H1 (cell line): ENCODE measurements at regions not wholly inside any gene's neighbourhood (a gene's known extent, or its start where the extent isn't known, plus 50 kb on each side); places are given as distances from the start of the nearest gene placed in this dataset.

Source experiments
- BRCA1 ChIP-seq: IDR thresholded peaks from 2 replicates; pipeline ENCODE4 v1.6.1; 2012; ENCODE audit warnings: low read depth, low read length, improper control_type of control experiment
- EGR1 ChIP-seq: IDR thresholded peaks from 2 replicates; pipeline ENCODE4 v1.6.1; 2011; ENCODE audit warnings: low read depth, low read length, borderline replicate concordance
- EP300 ChIP-seq, 2 experiments: IDR thresholded peaks; 1 replicate in 1 of 2; 2 replicates in 1 of 2; pipeline ENCODE4 v1.6.1; 2011 to 2012; ENCODE audit warnings: low read depth in 2 of 2, low read length in 2 of 2, mild to moderate bottlenecking in 2 of 2, borderline replicate concordance in 1 of 2, inconsistent platforms in 1 of 2, moderate library complexity in 1 of 2
- EZH2 ChIP-seq: fragments of 200-600 bp; sonication (generic); IDR thresholded peaks from 2 replicates; pipeline ENCODE4 v1.7.1; 2012; ENCODE audit warnings: low read depth, mild to moderate bottlenecking, moderate library complexity, low read length, inconsistent platforms; ENCODE audit not compliant: severe bottlenecking
- HDAC2 ChIP-seq, 2 experiments: fragments of 300-600 bp in 1 of 2; sonication (generic) in 1 of 2; IDR thresholded peaks; 2 replicates each; pipeline ENCODE4 v1.6.1; 2011 to 2012; ENCODE audit warnings: low read depth in 2 of 2, low read length in 2 of 2, mild to moderate bottlenecking in 2 of 2, moderate library complexity in 2 of 2, borderline replicate concordance in 1 of 2, inconsistent platforms in 1 of 2
- POLR2A ChIP-seq, 2 experiments: IDR thresholded peaks; 1 replicate in 1 of 2; 2 replicates in 1 of 2; pipeline ENCODE4 v1.6.1; 2011; ENCODE audit warnings: low read depth in 2 of 2, low read length in 2 of 2, mild to moderate bottlenecking in 2 of 2; ENCODE audit errors: control extremely low read depth in 1 of 2
- POLR2AphosphoS5 ChIP-seq: IDR thresholded peaks from 2 replicates; pipeline ENCODE4 v1.6.1; 2011; ENCODE audit warnings: low read depth, low read length
- RAD21 ChIP-seq, 2 experiments: IDR thresholded peaks in 1 of 2; conservative IDR thresholded peaks in 1 of 2; 2 replicates each; pipeline ENCODE4 v1.6.1; 2011; ENCODE audit warnings: low read depth in 2 of 2, low read length in 2 of 2, improper control_type of control experiment in 1 of 2, inconsistent platforms in 1 of 2, mild to moderate bottlenecking in 1 of 2, moderate library complexity in 1 of 2
- SP4 ChIP-seq: IDR thresholded peaks from 2 replicates; pipeline ENCODE4 v1.6.1; 2012; ENCODE audit warnings: low read length, inconsistent platforms
- TF ChIP-seq, protein P1 (sequence below): IDR thresholded peaks from 2 replicates; pipeline ENCODE4 v1.6.1; 2012; ENCODE audit warnings: inconsistent platforms
- TF ChIP-seq, protein P2 (sequence below), 3 experiments: IDR thresholded peaks; 1 replicate in 2 of 3; 2 replicates in 1 of 3; pipeline versions ENCODE4 v1.5.1 to v1.6.1; 2011; ENCODE audit warnings: low read length in 3 of 3, mild to moderate bottlenecking in 3 of 3, inconsistent platforms in 2 of 3, low read depth in 1 of 3, moderate library complexity in 1 of 3; ENCODE audit not compliant: insufficient read depth in 1 of 3; ENCODE audit errors: control extremely low read depth in 1 of 3
- TF ChIP-seq, protein P3 (sequence below): fragments of 300-600 bp; sonication (generic); IDR thresholded peaks from 2 replicates; pipeline ENCODE4 v1.7.1; 2012; ENCODE audit warnings: low read length, moderate library complexity, mild to moderate bottlenecking, inconsistent platforms; ENCODE audit not compliant: insufficient replicate concordance

DNA sequence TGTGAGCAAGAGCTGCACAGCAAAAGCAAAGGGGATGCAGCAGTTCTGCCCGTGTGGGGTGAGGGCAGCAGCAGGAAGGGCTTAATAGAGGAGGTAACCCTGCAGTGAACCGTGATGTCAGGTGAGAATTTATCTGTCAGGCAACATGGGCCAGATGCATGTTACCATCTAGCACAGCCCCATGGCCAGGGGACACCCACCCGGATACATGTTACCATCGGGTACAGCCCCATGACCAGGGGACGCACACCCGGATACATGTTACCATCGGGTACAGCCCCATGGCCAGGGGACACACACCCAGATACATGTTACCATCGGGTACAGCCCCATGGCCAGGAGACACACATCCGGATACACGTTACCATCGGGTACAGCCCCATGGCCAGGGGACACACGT lies 99.4 kb downstream of the RBFOX3 start:
- TF ChIP-seq SP4 (no peak), EP300 (IDR thresholded peaks at IDR 0.05; ENCODE audit: borderline replicate concordance in 1 of 2, low read depth in 2 of 2, low read length in 2 of 2) (no peak), POLR2A (IDR thresholded peaks at IDR 0.05; ENCODE audit: control extremely low read depth in 1 of 2, low read depth in 2 of 2, low read length in 2 of 2) (no peak), EZH2 (no peak), EGR1 (no peak), HDAC2 (IDR thresholded peaks at IDR 0.05; ENCODE audit: borderline replicate concordance in 1 of 2, low read depth in 2 of 2, low read length in 2 of 2) (no peak), POLR2AphosphoS5 (no peak), BRCA1 (no peak), RAD21 (IDR thresholded peaks at IDR 0.05 in 1 of 2, conservative IDR thresholded peaks at IDR 0.05 in 1 of 2; ENCODE audit: low read depth in 2 of 2, low read length in 2 of 2) (no peak)
- TF ChIP-seq, protein P1, sequence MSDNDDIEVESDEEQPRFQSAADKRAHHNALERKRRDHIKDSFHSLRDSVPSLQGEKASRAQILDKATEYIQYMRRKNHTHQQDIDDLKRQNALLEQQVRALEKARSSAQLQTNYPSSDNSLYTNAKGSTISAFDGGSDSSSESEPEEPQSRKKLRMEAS: no peak
- TF ChIP-seq, protein P2, sequence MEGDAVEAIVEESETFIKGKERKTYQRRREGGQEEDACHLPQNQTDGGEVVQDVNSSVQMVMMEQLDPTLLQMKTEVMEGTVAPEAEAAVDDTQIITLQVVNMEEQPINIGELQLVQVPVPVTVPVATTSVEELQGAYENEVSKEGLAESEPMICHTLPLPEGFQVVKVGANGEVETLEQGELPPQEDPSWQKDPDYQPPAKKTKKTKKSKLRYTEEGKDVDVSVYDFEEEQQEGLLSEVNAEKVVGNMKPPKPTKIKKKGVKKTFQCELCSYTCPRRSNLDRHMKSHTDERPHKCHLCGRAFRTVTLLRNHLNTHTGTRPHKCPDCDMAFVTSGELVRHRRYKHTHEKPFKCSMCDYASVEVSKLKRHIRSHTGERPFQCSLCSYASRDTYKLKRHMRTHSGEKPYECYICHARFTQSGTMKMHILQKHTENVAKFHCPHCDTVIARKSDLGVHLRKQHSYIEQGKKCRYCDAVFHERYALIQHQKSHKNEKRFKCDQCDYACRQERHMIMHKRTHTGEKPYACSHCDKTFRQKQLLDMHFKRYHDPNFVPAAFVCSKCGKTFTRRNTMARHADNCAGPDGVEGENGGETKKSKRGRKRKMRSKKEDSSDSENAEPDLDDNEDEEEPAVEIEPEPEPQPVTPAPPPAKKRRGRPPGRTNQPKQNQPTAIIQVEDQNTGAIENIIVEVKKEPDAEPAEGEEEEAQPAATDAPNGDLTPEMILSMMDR (IDR thresholded peaks at IDR 0.05; ENCODE audit: control extremely low read depth in 1 of 3, insufficient read depth in 1 of 3, low read depth in 1 of 3, low read length in 3 of 3): no peak
- TF ChIP-seq, protein P3, sequence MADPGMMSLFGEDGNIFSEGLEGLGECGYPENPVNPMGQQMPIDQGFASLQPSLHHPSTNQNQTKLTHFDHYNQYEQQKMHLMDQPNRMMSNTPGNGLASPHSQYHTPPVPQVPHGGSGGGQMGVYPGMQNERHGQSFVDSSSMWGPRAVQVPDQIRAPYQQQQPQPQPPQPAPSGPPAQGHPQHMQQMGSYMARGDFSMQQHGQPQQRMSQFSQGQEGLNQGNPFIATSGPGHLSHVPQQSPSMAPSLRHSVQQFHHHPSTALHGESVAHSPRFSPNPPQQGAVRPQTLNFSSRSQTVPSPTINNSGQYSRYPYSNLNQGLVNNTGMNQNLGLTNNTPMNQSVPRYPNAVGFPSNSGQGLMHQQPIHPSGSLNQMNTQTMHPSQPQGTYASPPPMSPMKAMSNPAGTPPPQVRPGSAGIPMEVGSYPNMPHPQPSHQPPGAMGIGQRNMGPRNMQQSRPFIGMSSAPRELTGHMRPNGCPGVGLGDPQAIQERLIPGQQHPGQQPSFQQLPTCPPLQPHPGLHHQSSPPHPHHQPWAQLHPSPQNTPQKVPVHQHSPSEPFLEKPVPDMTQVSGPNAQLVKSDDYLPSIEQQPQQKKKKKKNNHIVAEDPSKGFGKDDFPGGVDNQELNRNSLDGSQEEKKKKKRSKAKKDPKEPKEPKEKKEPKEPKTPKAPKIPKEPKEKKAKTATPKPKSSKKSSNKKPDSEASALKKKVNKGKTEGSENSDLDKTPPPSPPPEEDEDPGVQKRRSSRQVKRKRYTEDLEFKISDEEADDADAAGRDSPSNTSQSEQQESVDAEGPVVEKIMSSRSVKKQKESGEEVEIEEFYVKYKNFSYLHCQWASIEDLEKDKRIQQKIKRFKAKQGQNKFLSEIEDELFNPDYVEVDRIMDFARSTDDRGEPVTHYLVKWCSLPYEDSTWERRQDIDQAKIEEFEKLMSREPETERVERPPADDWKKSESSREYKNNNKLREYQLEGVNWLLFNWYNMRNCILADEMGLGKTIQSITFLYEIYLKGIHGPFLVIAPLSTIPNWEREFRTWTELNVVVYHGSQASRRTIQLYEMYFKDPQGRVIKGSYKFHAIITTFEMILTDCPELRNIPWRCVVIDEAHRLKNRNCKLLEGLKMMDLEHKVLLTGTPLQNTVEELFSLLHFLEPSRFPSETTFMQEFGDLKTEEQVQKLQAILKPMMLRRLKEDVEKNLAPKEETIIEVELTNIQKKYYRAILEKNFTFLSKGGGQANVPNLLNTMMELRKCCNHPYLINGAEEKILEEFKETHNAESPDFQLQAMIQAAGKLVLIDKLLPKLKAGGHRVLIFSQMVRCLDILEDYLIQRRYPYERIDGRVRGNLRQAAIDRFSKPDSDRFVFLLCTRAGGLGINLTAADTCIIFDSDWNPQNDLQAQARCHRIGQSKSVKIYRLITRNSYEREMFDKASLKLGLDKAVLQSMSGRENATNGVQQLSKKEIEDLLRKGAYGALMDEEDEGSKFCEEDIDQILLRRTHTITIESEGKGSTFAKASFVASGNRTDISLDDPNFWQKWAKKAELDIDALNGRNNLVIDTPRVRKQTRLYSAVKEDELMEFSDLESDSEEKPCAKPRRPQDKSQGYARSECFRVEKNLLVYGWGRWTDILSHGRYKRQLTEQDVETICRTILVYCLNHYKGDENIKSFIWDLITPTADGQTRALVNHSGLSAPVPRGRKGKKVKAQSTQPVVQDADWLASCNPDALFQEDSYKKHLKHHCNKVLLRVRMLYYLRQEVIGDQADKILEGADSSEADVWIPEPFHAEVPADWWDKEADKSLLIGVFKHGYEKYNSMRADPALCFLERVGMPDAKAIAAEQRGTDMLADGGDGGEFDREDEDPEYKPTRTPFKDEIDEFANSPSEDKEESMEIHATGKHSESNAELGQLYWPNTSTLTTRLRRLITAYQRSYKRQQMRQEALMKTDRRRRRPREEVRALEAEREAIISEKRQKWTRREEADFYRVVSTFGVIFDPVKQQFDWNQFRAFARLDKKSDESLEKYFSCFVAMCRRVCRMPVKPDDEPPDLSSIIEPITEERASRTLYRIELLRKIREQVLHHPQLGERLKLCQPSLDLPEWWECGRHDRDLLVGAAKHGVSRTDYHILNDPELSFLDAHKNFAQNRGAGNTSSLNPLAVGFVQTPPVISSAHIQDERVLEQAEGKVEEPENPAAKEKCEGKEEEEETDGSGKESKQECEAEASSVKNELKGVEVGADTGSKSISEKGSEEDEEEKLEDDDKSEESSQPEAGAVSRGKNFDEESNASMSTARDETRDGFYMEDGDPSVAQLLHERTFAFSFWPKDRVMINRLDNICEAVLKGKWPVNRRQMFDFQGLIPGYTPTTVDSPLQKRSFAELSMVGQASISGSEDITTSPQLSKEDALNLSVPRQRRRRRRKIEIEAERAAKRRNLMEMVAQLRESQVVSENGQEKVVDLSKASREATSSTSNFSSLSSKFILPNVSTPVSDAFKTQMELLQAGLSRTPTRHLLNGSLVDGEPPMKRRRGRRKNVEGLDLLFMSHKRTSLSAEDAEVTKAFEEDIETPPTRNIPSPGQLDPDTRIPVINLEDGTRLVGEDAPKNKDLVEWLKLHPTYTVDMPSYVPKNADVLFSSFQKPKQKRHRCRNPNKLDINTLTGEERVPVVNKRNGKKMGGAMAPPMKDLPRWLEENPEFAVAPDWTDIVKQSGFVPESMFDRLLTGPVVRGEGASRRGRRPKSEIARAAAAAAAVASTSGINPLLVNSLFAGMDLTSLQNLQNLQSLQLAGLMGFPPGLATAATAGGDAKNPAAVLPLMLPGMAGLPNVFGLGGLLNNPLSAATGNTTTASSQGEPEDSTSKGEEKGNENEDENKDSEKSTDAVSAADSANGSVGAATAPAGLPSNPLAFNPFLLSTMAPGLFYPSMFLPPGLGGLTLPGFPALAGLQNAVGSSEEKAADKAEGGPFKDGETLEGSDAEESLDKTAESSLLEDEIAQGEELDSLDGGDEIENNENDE: no peak
